ENCODE measurements at regions not wholly inside any gene's neighbourhood (a gene's known extent, or its start where the extent isn't known, plus 50 kb on each side); places are given as distances from the start of the nearest gene placed in this dataset.

- Histone ChIP-seq H3K9me2 (replicated peaks; ENCODE audit: insufficient read depth, low read length) (no peaks in the 10 kb centered on the region), H3K9ac (ENCODE audit: low read length) (no peak overlapping the region), H3K27ac (ENCODE audit: low read depth, low read length) (no peak overlapping the region), H3K9me3 (ENCODE audit: insufficient read depth, low read length) (0 out of 2 replicates have a peak, but pooled peaks cover 4% of the 10 kb centered on the region), H3K4me3 (ENCODE audit: insufficient read depth, low read length, poor library complexity, severe bottlenecking) (no peak overlapping the region), H3F3A (ENCODE audit: insufficient read depth) (no peaks in the 10 kb centered on the region), H3K79me2 (ENCODE audit: insufficient read depth, low read length) (no peaks in the 10 kb centered on the region), H3K4me2 (ENCODE audit: low read depth, low read length, poor library complexity, severe bottlenecking) (no peak overlapping the region), H3K27me3 (ENCODE audit: low read length) (no peaks in the 10 kb centered on the region), H2AFZ (ENCODE audit: low read depth, low read length, severe bottlenecking) (no peak overlapping the region), H3K36me3 (ENCODE audit: low read length) (no peaks in the 10 kb centered on the region), H4K20me1 (ENCODE audit: low read depth, low read length) (no peaks in the 10 kb centered on the region)
- TF ChIP-seq EZH2phosphoT487 (conservative IDR thresholded peaks at IDR 0.05; ENCODE audit: low read length) = no peak
- TF ChIP-seq, protein P1, sequence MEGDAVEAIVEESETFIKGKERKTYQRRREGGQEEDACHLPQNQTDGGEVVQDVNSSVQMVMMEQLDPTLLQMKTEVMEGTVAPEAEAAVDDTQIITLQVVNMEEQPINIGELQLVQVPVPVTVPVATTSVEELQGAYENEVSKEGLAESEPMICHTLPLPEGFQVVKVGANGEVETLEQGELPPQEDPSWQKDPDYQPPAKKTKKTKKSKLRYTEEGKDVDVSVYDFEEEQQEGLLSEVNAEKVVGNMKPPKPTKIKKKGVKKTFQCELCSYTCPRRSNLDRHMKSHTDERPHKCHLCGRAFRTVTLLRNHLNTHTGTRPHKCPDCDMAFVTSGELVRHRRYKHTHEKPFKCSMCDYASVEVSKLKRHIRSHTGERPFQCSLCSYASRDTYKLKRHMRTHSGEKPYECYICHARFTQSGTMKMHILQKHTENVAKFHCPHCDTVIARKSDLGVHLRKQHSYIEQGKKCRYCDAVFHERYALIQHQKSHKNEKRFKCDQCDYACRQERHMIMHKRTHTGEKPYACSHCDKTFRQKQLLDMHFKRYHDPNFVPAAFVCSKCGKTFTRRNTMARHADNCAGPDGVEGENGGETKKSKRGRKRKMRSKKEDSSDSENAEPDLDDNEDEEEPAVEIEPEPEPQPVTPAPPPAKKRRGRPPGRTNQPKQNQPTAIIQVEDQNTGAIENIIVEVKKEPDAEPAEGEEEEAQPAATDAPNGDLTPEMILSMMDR (IDR thresholded peaks at IDR 0.05; ENCODE audit: insufficient read depth, low read length, poor library complexity, severe bottlenecking) = no peak
Observed at GRCh38 chr14:45406942-45407341, 153.9 kb upstream of the MIS18BP1 start.

DNA sequence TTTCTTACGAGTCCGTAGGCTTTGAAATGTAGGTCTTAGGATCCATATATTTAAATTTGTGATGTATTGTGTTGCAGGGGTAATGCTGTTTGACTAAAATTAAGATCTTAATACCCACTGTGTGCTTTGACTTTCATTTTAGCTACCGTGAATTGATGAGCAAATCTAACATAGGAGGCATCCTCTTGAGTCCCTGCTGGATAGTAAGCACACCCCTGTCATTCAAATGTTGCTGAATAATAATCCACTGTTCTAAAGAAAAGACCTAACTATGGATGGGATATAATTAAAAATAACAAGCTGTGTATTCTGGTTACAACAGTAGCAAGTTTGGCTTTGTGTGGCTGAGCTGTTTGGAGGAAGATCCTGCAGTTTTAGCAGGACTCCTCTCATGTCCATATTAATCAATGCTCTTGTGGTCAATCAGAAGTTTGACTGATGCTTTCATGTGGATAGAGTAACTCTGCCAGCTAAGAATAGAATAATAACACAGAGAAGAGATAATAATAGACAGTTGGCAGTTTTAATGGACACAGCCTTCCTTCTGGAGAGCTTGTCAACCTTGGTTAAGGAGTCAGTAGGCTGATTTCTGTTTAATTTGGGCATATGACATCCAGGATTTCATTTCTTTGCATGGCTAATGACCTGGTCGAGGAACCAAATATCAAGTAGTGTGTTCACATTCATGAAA is 148.1 kb upstream of the MIS18BP1 start:
- no peaks in the 10 kb centered on the region for H3K27me3 ChIP-seq (ENCODE audit: low read length)
- H4K20me1 ChIP-seq (ENCODE audit: low read depth, low read length) = no peaks in the 10 kb centered on the region
- H3F3A ChIP-seq (ENCODE audit: insufficient read depth) = no peaks in the 10 kb centered on the region
- no peaks in the 10 kb centered on the region for H3K9me2 ChIP-seq (replicated peaks; ENCODE audit: insufficient read depth, low read length)
- TF ChIP-seq, protein P1 (IDR thresholded peaks at IDR 0.05; ENCODE audit: insufficient read depth, low read length, poor library complexity, severe bottlenecking) = no peak
- no peak for TF ChIP-seq EZH2phosphoT487 (conservative IDR thresholded peaks at IDR 0.05; ENCODE audit: low read length)
- H3K4me2 ChIP-seq (ENCODE audit: low read depth, low read length, poor library complexity, severe bottlenecking) = no peak overlapping the region
- H3K36me3 ChIP-seq (ENCODE audit: low read length) = no peaks in the 10 kb centered on the region
- H3K4me3 ChIP-seq (ENCODE audit: insufficient read depth, low read length, poor library complexity, severe bottlenecking) = no peak overlapping the region
- no peak overlapping the region for H2AFZ ChIP-seq (ENCODE audit: low read depth, low read length, severe bottlenecking)
- no peaks in the 10 kb centered on the region for H3K9me3 ChIP-seq (ENCODE audit: insufficient read depth, low read length)
- no peaks in the 10 kb centered on the region for H3K79me2 ChIP-seq (ENCODE audit: insufficient read depth, low read length)
- H3K9ac ChIP-seq (ENCODE audit: low read length) = no peak overlapping the region
- no peak overlapping the region for H3K27ac ChIP-seq (ENCODE audit: low read depth, low read length)

- Histone ChIP-seq H3K36me3 (ENCODE audit: low read length) (no peaks in the 10 kb centered on the region), H3K27me3 (ENCODE audit: low read length) (no peaks in the 10 kb centered on the region), H3K9me3 (ENCODE audit: insufficient read depth, low read length) (no peaks in the 10 kb centered on the region), H3K4me3 (ENCODE audit: insufficient read depth, low read length, poor library complexity, severe bottlenecking) (no peak overlapping the region), H4K20me1 (ENCODE audit: low read depth, low read length) (no peaks in the 10 kb centered on the region), H3K4me2 (ENCODE audit: low read depth, low read length, poor library complexity, severe bottlenecking) (no peak overlapping the region), H3K9ac (ENCODE audit: low read length) (no peak overlapping the region), H2AFZ (ENCODE audit: low read depth, low read length, severe bottlenecking) (no peak overlapping the region), H3K79me2 (ENCODE audit: insufficient read depth, low read length) (no peaks in the 10 kb centered on the region), H3F3A (ENCODE audit: insufficient read depth) (no peaks in the 10 kb centered on the region), H3K9me2 (replicated peaks; ENCODE audit: insufficient read depth, low read length) (no peaks in the 10 kb centered on the region), H3K27ac (ENCODE audit: low read depth, low read length) (no peak overlapping the region)
- TF ChIP-seq EZH2phosphoT487 (conservative IDR thresholded peaks at IDR 0.05; ENCODE audit: low read length) = no peak
- TF ChIP-seq, protein P1 (IDR thresholded peaks at IDR 0.05; ENCODE audit: insufficient read depth, low read length, poor library complexity, severe bottlenecking) = no peak
Observed at GRCh38 chr14:45400509-45400908, 147.5 kb upstream of the MIS18BP1 start.
